Mucosa of descending colon (tissue), 3 donors: ENCODE measurements at regions not wholly inside any gene's neighbourhood (a gene's known extent, or its start where the extent isn't known, plus 50 kb on each side); places are given as distances from the start of the nearest gene placed in this dataset.

Source experiments
- ATAC-seq: fragments of 200-7000 bp; cut with Tn5 transposase; one replicate; pipeline ENCODE4 v1.9.1; 2020; ENCODE audit warnings: mild to moderate bottlenecking, moderate library complexity
- DNase-seq, 3 donors: peaks; one replicate each; pipeline ENCODE4 v3.0.0-alpha.2; 2020
- H3K36me3 ChIP-seq: fragments of 200-600 bp; one replicate; pipeline ENCODE4 v1.8.0; 2021; ENCODE audit warnings: low read depth, mild to moderate bottlenecking
- H3K4me1 ChIP-seq: fragments of 200-600 bp; one replicate; pipeline ENCODE4 v1.8.0; 2021; ENCODE audit warnings: low read depth, mild to moderate bottlenecking
- H3K4me3 ChIP-seq: fragments of 200-600 bp; one replicate; pipeline ENCODE4 v1.8.0; 2021; ENCODE audit warnings: mild to moderate bottlenecking
- H3K9me3 ChIP-seq: fragments of 200-600 bp; one replicate; pipeline ENCODE4 v1.8.0; 2021; ENCODE audit warnings: mild to moderate bottlenecking
- CTCF ChIP-seq: fragments of 200-600 bp; IDR thresholded peaks from one replicate; pipeline ENCODE4 v1.8.0; 2022; ENCODE audit warnings: antibody characterized with exemption, mild to moderate bottlenecking
- intact Hi-C, 2 donors: fragments of 100-400 bp; cut with DNase I in 1 of 2; cut with micrococcal nuclease in 1 of 2; formaldehyde crosslinking; loops; one replicate each; pipeline versions ENCODE4 v1.11.0 to v1.11.1; 2022; cut with DNase I, micrococcal nuclease
- donor health status: DM: no; HTN: no; CAD: no; lungs with moderate emphysema.
- donor health status: DM: no; HTN: no; CAD: no.
- donor health status: DM: no; HTN: yes; CAD: no.

- no peak for TF ChIP-seq CTCF
- ATAC-seq (peak; percentile 95), DNase-seq (peak in 1 of 3 donors; percentile 28)
- Histone ChIP-seq H3K4me3 (no peak overlapping the region), H3K4me1 (no peaks in the 10 kb centered on the region), H3K36me3 (no peaks in the 10 kb centered on the region), H3K9me3 (no peaks in the 10 kb centered on the region)
- intact Hi-C loops, result no loop called here
These were observed 273.2 kb upstream of the EMCN start for GRCh38 chr4:100790836-100791615.

GRCh38 chr4:100789991-100790390 lies 272.2 kb upstream of the EMCN start:
- ATAC-seq (no peak), DNase-seq (no peak)
- Histone ChIP-seq H3K36me3 (no peaks in the 10 kb centered on the region), H3K9me3 (no peaks in the 10 kb centered on the region), H3K4me3 (no peak overlapping the region), H3K4me1 (no peaks in the 10 kb centered on the region)
- no peak for TF ChIP-seq CTCF
- intact Hi-C loops, result no loop called here

- DNase-seq (no peak), ATAC-seq (no peak)
- Histone ChIP-seq H3K4me3 (no peak overlapping the region), H3K4me1 (no peaks in the 10 kb centered on the region), H3K9me3 (no peaks in the 10 kb centered on the region), H3K36me3 (no peaks in the 10 kb centered on the region)
- no peak for TF ChIP-seq CTCF
- intact Hi-C loops, result no loop called here
These were observed 268.7 kb upstream of the EMCN start for GRCh38 chr4:100786481-100786880.

- no peaks in the 10 kb centered on the region for H3K4me1 ChIP-seq
- ATAC-seq (no peak), DNase-seq (no peak)
- H3K4me3 ChIP-seq, result no peak overlapping the region
- intact Hi-C loops, result no loop called here
- no peaks in the 10 kb centered on the region for H3K36me3 ChIP-seq
- no peaks in the 10 kb centered on the region for H3K9me3 ChIP-seq
- TF ChIP-seq CTCF, result no peak
These were observed 264.5 kb upstream of the EMCN start for GRCh38 chr4:100782356-100782755.

- DNase-seq (no peak), ATAC-seq (peak; percentile 54)
- Histone ChIP-seq H3K4me1 (no peaks in the 10 kb centered on the region), H3K36me3 (no peaks in the 10 kb centered on the region), H3K4me3 (no peak overlapping the region), H3K9me3 (no peaks in the 10 kb centered on the region)
- no peak for TF ChIP-seq CTCF
- intact Hi-C loops, result no loop called here
These were observed 263.6 kb upstream of the EMCN start for GRCh38 chr4:100781435-100781834.
